HG03378 (cell line): ENCODE measurements at regions not wholly inside any gene's neighbourhood (a gene's known extent, or its start where the extent isn't known, plus 50 kb on each side); places are given as distances from the start of the nearest gene placed in this dataset.

Source experiments
- ATAC-seq: cut with Tn5 transposase; IDR thresholded peaks from one replicate; pipeline ENCODE4 v1.9.1; 2021; ENCODE audit warnings: mild to moderate bottlenecking, moderate library complexity; ENCODE audit not compliant: unreplicated experiment

DNA sequence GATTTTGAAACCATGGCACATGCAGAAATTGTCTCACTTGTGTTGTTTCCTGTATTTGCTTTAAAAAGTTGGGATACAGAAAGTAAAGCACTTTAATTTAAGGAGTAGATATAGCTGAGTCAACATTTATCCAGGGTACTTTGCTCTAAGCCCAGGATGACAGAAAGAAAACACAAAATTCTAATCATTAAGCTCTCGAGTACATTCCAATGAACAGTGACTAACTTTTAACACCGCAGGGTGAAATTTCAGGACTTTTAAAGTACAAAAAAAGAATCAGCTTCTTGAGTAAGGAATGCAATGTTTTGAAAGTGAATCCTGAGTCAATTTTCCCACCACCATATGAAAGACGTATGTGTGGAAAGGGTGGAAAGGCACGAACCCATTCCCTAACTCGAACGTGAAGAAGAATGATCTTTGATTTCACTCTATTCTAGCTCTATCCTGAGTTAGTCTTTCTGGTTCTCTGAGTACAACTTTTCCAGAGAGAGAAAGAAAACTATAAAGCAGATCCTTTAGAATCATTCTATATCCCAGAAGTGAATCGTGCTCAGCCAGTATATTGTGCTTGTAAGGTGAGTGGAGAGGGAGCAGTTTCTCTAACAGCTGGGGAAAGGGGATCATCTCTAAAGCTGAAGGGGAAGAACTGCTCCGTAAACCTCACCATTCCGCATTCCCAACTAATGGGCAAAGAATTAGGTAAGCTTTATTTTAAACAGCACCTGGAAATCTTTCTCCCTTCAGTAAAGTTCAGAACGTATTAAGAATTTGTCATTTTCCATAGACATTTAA, 779.0 kb upstream of the FLRT2 start:
- no peak for ATAC-seq

DNA sequence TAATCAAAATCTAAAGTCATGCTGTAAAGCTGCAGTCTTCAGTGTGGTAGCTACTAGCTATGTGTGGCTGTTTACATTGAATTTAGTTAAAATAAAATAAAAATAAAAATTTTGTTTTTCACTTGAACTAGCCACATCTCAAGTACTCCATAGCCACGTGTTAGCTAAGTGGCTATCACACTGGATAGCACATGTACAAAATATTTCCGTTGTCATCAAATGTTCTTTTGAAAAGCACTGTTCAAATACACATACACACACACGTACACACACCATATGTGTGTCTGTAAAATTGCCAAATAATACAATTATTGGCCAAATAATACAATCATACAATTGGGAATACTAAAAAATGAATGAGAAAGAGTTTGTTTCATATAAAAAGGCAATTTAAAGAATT, 778.2 kb upstream of the FLRT2 start:
- no peak for ATAC-seq

DNA sequence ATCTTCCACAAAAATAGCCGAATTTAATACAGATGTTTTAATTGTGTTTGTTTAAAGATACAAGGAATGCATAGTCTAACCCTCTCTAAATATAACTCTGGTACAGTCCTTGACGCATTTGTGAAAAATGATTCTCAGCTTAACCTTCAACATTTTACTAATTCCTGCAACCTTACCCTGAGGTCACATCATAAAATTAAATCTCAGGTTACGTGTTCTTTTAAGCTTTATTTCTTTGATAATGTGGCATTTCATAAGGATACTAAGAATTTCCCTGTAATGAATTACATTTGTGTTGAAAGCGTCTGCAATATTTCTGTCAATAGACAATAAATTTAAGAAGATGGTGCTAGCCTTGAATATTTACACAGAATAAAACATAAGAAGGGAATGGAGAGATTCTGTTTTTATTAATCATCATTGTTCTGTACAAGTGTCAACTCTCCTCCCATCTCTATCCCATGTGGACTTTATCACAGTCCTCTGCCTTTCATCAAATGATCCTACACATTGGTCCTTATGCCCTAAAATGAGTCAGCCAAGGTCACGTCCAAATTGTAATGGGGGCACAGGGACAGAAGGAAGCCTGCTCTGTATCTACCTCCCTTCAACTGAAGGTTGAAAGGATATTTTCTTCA, 769.3 kb upstream of the FLRT2 start:
- ATAC-seq: no peak

DNA sequence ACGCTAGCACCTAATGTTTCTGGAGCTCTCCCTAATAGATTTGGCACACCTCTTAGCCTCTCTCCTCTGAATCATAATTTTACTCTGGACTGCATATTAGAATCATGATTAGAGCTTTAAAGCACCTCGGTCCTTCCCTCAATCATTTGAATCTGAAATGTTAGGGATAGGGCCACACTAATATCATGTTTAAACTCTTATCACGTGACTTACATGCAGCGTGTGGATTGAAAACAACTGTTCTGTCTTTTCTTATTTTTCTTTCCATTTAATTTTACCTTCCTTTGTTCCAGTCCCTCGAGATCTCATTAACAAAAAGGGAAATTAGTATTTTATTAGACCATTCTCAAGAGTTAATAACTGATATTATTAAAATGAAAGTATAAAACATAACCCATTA, 762.5 kb upstream of the FLRT2 start:
- ATAC-seq: no peak

DNA sequence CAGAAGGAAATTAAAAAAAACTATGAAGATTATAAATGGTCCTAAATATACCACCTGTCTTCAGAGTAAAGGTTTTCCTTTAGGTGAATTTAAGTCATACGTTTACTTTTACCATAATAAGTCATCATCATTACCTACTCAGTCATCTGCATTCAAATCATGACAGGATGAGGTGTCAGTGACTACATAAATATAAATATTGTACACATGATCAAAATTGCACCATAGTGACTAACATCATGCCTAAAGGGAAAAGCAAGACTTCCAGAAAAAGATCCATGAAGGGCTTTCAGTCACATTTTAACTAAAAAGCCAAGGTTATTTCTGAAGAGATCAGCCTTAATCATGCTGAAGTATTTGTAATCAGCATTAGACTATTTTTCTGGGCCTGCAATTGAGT, 759.9 kb upstream of the FLRT2 start:
- no peak for ATAC-seq

DNA sequence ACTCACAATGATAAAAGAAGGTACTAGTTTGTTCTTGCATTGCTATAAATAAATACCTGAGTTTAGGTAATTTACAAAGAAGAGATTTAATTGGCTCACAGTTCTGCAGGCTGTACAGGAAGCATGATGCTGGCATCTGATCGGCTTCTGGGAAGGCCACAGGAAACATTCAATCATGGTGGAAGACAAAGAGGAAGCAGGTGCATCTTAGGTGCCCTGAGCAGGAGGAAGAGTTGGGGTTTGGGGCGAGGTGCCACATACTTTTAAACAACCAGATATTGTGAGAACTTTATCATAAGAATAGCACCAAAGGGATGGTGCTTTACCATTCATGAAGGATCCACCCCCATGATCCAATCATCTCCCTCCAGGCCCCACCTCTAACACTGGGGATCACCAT, 752.6 kb upstream of the FLRT2 start:
- no peak for ATAC-seq

DNA sequence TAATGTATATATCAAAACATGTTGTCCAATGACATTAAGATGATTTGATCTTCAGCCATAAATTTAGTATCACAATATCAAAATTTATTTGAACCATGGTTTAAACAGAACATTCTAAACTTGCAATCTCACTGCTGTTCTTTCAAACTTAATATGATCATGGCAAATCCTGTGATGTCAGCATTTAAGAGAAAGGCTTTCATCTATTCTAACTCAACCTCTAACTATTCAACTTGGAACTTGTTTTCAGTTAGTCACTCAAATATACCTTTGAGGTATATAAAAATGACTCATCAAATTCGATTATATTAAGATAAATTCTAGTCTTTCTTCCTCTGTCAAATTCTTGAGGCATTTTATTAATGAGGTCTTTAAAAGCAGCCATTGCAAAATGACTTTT, 747.0 kb upstream of the FLRT2 start:
- no peak for ATAC-seq

DNA sequence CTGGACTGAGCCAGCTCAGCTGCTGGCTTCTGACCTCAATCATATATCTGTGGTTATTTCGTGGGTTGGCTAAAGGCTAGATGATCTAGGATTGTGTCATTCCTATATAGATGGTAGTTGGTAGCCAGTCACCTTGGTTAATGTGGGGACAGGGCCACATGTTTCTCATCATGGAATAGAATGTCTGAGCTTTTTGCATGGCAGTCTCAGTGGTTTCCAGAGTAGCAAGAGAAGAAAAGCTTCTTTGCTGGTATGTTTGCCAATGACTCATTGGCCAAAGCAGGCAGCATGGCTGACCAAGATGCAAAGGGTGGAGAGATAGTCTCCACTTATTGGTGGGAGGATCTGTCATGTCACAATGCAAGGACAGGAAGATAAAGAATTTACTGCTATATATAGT, 746.4 kb upstream of the FLRT2 start:
- no peak for ATAC-seq

DNA sequence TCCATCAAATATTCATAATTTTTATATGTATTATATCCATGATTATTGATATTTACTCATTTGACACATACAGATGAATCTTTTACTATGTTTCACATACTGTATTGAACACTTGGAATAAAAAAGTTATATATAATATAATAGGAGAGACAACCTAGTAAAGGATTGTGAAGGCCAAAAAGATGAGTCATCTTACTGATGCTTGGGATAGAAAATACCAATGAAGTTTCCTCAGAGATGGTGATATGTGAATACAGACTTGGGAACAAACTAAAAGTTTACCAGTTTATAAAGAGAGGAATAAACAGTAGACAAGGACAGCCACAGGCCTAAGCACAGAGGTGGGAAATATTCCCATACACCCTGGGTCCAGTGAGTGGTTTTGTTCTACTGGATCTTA, 743.9 kb upstream of the FLRT2 start:
- ATAC-seq: no peak

DNA sequence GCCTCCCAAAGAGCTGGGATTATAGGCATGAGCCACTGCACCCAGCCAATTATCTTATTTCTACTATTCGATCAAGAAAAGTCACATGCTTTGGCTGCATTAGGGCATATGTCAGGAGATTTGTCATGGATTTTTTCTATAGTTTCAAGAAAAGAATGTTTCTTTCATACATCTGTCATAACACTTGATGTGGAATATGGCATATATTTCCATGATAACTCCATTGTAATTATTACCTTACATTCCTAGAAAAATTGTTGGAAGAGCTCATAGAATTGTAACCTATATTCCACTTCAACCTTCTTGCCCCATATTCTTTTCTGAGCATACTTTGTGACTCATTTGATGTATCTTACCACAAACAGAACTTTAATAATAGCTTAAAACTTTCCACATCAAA, 740.9 kb upstream of the FLRT2 start:
- ATAC-seq: no peak

DNA sequence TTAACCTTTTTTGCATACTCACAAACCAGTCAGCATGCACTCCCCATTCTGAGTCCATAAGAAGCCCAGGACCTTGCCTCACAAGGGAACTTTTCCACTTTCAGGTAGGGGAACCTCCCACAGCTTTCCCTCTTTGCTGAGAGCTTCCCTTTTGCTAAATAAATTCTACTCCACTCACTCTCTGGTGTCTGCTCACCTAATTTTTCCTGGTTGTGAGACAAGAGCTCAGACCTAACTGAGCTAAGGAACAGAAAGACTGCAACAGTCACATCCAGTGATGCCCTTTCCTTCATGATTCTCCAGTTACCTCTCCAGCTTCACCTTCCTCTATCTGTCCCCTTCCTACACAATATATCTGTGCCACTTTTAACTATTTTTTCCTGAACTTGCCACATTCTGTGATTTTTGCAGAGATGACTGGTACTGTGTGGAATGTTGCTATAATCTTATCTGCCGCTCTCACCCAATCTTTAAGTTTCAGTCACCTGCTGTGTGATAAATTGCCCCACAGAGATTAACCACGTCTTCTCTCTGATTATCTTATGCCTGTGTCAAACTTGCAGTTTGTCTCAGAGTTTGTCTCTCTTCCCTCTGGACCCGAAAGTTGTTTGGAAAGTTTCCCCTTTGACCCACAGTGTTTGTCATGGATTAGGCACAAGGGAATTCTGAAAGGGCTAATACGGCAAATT, 737.1 kb upstream of the FLRT2 start:
- no peak for ATAC-seq

DNA sequence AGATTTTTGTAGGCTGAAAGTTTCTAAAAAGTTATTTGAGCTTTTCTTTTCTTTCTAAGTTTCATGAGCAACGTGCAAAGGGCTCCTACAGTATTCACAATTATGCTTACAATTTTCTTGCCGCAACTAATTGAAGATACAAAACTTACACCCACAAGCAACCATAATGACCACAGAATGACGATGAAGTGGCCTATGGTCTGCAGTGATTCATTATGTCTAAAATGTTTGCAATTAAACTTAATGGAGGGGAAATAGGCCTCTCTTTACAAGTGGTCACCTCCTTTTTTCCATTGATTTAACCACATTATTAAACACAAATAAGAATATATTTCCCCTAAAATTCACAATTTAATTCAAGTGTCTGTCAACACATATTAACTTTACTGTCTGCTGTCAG, 732.6 kb upstream of the FLRT2 start:
- ATAC-seq: no peak

DNA sequence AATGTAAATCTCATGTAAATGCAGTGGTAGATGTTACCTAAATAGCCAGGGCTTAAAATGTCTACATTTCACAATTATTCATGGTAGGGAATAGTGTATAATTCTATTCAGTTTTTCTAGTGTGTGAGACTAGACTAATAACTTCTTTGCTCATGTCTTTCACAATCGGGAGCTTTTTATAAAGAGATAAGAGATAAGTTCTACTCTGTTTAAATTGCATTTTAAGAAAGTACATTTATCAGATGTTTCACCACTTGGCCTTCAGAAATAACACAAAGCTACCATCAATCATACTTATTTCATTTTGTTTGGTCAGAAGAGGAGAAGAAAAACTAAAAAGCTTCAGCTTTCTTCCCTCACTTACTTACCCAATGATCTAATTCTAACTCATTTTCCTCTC, 725.5 kb upstream of the FLRT2 start:
- no peak for ATAC-seq

DNA sequence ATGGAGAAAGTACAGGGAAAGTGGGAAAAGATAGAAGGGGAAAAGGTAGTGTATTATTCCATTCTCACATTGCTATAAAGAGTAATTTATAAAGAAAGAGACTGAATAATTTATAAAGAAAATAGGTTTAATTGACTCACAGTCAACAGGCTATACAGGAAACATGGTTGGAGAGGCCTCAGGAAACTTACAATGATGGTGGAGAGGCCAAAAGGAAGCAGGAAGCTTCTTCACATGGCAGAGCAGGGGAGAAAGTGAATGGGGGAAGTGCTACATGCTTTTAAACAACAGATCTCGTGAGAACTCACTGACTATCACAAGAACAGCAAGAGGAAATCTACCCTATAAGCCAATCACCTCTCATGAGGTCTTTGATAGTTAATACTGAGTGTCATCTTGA, 725.0 kb upstream of the FLRT2 start:
- no peak for ATAC-seq

DNA sequence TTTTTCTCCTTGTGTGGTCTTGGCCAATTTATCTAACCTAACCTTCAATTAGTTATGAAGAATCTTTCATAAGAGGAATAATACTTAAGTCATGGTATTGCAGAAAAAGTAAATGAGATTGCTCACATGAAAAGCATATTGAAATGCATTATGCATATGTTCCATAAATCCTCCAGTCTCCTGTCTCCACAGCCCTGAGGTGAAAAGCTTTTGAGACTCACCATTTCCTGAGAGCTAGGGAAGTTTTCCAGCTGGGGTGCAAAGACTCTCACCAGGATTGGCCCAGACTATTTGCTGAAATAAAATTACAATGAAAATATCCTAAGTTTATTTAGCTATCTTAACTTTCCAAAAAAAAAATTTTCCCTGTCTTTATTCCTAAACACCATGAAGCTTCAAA, 723.8 kb upstream of the FLRT2 start:
- no peak for ATAC-seq

DNA sequence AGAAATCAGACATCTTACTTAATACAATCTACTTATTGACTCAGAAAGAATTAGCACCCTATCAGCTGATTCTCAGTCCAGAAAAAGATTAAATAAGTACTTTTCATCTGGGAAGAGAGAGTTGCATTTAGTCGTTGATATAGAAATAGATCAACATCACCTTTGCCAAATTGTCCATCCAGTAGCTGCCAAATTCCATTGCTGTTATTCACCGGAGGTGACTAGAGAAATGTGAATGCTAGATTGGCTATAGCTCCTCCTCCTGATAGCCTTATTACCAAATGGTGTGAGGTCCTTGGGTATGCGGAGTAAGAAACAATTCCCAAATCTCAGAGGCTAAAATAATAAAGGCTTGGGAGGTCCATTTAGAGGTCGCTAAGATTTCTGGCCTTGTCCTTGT, 723.3 kb upstream of the FLRT2 start:
- ATAC-seq: no peak

DNA sequence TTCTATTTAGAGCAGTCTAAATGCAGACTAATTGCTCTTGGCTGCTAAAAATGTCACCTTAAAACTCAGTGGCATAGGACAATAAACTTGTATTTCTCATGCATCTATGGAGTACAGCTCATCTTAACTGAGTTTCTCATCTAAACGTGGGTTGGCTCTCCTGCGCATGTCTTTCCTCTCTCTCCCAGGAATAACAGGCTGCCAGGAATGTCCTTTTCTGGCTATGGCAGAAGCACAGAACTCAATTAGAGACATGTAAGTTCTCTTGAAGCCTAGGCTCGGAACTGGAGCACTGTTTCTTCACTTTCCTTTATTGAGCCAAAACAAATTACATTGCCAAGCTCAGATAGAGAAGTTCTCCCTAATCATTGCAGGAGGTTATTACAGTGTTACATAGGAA, 722.3 kb upstream of the FLRT2 start:
- no peak for ATAC-seq

DNA sequence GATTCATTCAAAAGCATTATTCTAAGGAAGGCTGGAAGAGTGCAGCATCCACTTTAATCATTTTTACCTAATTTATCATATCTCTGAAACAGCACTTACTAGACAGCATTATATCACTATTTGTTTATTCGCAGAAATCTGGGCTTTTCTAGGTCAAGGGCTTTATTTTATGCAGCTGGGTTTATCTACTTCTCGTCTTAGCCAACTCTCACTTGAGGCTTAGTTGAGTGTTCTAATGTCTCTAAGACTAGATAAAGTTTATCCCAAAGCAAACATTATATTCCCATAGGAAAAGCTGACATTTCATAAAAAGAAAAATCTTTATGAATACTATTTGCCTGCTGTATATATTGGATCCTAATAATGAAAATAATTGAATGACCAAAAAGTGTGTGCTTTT, 720.8 kb upstream of the FLRT2 start:
- no peak for ATAC-seq

DNA sequence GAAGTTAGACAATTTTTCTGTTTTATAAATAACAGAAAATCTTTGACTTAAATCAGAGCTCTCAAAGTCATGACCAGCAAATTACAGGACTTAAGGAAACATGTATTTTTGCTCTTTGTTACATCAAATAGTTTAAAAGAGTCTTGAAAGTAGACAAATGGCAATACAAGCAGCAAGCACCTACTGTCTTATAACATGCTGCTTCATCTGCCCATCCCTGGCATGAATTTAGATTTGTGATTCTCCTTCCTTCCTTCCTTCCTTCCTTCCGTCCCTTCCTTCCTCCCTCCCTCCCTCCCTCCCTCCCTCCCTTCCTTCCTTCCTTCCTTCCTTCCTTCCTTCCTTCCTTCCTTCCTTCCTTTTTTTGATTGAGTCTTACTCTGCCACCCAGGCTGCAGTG, 715.6 kb upstream of the FLRT2 start:
- no peak for ATAC-seq

DNA sequence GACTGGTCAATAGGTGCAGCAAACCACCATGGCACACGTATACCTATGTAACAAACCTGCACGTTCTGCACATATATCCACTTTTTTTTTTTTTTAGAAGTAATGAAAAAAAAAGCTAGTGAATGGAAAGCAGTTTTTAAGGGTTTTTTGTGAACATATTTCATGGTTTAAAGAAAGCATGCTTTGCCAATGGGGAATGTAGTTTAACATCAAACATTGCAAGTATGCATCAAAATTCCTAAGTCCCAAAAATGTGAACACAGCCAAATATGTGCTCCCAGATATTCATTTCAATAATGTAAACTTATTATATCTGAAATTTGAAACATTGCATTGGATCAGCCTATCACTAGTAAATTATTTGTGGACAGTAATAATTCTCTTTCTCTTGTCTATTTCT, 710.4 kb upstream of the FLRT2 start:
- no peak for ATAC-seq

DNA sequence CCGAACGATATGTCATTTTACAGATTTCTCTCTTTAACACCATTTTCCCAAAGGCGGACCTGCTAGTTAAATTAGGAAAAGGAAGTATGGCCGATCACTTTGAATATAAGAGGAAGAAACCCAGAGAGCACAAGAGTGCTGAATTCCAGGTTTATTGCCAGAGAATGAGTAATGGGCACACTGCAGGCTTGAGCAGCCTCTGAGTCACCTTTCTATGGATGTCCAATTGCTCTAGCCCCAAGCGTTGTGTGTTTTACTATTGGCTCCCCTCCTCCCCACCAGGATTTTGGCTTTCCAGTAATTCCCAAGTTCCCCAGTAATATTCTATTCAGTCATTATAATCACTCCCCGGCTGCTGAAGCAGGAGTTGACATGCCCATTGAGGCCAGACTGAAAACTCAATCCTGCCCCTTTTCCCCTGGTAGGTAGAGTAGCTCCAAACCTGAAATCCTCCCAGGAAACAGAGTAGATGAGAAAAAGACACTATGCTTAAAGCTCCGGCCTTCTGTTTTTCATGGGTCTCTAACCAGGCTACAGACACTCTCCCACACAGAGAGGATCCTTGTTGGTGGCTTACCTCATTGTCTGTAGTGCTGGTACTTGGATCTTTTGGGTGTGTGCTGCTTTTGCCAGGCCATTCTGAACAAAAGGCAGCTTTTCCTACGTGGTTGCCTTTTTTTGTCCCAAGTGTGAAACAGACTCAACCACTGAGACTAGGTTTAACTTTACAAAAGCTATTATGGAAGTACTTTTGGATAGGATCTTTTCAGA, 704.3 kb upstream of the FLRT2 start:
- no peak for ATAC-seq

DNA sequence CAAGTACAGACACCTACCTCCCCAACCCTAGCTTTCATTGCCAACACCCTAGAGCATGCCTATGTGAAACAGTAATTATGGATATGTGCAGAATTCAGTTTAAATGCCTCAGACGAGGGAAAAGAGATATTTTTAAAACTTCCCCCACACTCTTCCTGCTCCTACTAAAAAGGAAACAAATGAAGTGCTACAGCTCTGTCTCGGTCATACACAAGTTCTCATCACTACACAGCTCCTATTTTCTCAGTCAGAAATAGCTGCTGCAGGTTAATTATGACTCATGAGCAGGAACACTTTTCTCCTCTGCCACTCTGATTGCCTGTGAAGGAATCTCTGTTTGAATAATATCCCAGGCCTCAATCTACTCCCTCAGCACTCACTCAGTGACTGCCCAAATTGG, 703.6 kb upstream of the FLRT2 start:
- ATAC-seq: no peak
